SIG-M5 treated with dmso at 0.1 percent for 504 hours (cell line): ENCODE measurements at regions not wholly inside any gene's neighbourhood (a gene's known extent, or its start where the extent isn't known, plus 50 kb on each side); places are given as distances from the start of the nearest gene placed in this dataset.

Source experiments
- DNase-seq: peaks from one replicate; lab custom pipeline; 2025; ENCODE audit not compliant: unreplicated experiment; lab: John Stamatoyannopoulos, UW

DNA sequence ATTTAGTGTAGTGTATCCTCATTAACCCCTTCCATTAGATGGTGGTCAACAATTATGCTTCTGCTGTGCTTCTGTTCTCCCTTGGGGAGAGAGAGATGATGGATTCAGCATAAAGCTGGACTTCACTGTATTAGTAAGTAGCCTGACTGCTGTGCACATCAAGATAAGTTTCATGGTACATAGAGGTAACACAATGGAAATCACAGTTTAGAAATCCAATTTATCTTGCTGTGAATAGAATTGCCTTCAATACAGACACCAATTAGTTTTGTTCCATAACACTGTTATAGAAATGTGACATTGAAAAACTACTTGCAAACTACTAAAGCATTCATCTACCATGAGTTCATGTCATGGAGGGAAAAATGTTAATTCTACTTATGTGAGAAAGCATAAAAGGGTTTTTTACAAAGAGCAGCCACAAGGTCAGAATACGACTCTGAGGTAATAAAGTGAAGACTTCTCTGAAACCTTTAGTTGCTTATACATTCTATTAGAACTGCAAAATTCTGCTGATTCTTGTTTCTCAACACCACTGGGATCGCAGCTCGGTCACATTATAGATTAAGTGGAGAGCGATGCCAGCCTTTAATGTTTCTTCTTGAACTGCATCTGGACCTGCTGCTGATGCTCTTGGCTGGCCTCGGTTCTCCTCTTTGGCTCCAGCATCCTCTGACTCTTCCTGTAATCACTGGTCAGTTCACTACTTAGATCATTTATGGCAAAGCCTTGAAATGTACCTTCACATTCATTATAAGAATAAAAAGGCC lies 190.8 kb downstream of the ATP23 start:
- DNase-seq: no peak

DNA sequence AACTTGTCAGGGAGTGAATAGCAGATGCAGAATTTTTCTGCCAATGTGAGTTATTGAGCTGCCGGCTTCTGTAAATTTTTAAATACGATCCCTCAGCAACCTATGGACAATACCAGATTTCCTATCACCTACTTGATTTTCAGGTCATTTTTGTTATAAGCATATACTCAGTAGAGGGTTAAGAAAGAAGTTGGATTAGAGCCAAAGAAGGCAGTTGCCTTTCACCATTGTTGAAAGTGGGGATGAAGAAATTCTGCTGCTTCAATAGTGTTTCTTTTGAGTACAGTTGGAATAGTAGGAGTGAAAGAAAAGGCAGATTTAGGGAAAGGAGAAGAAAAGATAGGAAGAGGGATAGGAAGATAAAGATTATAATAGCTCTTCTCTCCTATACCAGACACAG lies 197.1 kb downstream of the ATP23 start:
- DNase-seq: no peak

DNA sequence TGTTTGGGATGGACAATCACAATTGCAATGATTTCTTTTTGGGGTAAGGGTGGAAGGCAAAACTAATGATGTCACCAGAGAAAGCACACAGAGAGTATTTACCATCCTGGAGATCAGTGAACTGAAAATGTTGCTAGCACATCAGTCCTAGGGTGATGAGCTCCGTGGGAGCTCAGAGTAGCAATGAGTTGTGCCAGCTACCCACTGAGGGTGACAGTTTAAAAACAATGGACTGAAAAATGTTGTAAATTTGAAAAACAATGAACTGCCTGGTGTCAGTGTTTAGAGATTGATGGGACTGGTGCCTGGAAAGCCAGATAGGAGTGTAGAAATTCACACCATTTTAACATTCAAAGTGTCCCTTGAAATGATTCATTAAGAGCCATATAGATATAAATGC lies 198.5 kb downstream of the ATP23 start:
- DNase-seq: no peak

DNA sequence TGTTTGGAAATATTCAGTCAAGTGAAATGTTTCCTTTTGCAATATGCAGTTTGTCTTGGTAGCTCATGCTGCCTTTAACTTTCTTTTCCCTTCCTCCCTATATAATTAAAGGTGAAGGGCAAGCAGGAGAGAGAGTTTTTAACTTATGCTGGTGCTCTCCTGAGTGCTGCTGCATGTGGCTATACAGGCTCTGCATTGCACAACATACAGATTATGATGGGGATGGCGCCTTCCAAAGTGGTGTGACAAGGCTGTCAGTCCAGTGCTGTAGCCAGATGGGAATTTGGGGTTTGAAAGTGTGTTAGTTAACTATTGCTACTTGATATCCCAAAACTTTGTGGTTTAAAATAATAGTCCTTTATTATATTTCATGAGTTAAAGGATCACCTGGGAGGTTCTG lies 199.0 kb downstream of the ATP23 start:
- no peak for DNase-seq

DNA sequence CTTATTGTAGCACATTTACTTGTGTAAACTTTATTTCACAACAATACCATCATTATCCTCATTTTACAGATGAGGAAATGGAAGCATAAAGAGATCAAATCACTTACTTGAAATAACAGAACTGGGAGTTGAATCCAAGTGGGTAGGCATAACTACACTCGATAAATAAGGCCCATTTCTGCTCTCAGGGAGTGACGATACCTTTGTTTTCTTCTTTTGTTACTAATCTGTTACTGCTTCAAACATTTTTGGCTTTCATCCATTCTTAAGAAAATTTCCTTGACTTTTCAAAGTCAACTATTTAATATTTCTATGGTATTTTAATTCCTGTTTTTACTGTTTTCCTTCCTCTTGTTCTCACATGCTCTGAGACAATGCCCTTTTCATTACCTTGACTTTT lies 201.6 kb downstream of the ATP23 start:
- DNase-seq: no peak

DNA sequence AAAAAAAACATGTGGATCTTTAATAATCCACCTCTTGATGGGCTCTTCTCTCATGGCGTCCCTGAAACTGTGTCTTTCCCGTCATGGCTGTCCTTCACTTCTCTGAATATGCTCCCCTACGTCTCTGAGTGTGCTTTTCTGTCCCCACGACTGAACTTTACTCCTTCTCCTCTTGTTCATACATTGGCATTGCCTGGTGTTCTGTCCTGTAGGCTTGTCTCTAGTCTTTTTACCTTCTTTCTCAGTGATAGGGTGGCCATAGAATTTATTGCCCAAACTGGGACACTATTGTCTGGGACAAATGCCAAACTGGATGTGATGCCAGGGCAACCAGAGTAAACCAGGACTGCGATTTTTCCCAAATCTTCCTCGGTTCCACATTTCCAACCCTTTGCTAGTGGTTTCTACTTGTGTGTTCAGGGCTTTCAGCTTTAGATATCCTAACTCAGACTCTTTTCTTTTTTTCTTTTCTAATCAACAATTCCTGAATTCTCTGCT lies 202.2 kb downstream of the ATP23 start:
- no peak for DNase-seq

DNA sequence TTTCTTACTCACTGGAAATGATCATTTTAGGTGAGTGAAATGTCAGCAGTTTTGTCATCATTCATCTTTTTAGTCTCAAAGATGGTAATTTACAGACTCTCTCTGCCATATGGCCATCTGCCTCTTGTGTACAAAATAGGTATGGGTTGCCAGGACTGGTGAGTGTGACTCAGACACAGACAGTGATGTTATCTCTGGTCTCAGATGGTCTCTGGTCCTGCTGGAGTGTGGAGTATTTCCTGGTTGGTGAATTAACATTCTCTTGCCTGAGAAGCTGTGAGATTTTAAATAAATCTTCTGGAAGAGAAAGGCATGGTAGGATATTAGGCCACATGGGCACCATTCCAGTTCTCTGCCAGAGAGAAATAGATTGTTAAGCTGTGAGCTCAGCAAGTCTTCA lies 207.0 kb downstream of the ATP23 start:
- peak; percentile 49 for DNase-seq

DNA sequence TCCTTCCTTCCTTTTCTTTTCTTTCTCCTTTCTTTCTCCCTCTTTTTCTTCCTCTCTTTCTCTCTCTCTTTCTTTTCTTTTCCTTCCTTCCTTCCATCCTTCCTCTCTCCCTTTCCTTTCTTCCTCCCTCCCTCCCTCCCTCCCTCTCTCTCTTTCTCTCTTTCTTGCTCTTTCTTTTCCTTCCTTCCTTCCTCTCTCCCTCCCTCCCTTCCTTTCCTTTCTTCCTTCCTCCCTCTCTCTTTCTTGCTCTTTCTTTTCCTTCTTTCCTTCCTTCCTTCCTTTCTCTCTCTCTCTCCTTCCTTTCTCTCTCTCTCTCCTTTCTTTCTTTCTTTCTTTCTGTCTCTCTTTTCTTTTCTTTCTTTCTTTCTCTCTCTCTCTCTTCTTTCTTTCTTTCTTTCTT lies 207.6 kb downstream of the ATP23 start:
- DNase-seq: no peak

DNA sequence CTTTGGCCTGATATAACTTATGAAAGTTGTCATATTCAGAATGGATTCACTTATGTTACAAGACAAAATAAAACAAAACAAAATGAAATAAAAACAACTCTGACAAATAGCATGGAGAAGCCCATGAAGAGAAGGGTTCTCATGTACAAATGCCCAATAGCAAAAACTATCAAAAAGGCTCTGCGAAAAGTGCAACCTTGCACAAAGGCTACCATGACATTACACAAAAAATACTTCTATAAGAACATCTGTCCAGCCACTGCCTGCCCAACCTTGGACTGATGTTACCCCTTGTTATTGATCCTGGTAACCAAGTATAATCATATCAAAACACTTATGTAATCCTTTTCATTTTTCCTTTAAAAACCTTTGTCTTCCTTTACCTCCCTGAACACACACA lies 213.0 kb downstream of the ATP23 start:
- no peak for DNase-seq

DNA sequence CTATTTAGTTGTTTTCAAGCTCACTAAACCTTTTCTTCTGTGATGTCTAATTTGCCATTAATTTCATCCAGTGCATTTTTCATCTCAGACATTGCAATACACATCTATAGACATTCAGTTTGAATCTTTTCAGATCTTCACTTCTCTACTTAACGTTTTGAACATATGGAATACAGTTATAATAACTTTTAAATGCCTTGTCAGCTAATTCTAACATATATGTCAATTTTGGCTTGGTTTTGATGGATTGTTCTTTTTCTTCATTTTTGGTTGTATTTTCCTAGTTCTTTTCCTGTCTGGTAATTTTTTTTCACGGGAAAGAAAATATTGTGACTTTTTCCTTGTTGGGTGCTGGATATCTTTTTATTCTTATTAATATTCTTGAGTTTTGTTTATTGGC lies 215.3 kb downstream of the ATP23 start:
- no peak for DNase-seq

DNA sequence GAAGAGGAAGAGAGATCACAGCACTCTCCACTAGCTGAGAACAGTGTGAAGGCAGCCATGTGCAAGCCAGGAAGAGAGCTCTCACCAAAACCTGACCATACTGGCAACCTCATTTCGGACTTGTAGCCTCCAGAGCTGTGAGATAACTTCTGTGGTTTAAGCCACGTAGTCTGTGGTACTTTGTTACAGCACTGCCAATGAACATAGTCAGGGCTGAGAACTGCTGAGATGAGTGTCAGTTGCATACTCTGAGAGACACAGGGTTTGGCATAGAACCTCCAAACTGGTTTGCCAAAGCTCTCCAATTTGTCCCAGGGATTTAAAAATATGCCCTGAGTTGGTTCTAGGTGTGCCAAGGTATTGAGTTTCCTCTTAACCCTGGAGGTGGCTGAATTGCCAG lies 218.6 kb downstream of the ATP23 start:
- DNase-seq: no peak

DNA sequence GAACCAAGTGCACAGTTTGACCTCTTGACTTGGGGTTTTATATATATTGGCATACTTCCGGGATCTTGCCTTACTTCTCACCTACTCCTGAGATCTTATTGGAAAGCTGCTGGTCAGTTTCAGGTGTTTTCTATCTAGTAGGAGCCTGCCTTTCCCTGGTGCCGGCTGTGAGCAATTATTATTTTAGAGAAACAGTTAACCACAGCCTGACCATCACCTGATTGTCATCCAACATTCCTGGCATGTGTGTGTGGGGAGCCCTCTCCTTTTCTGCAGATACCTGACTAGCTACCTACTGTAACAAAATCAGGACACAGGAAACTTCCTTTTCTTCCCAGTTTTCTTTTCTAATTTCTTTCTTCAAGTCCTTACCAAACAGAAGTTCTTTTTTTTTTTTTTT lies 220.4 kb downstream of the ATP23 start:
- no peak for DNase-seq

DNA sequence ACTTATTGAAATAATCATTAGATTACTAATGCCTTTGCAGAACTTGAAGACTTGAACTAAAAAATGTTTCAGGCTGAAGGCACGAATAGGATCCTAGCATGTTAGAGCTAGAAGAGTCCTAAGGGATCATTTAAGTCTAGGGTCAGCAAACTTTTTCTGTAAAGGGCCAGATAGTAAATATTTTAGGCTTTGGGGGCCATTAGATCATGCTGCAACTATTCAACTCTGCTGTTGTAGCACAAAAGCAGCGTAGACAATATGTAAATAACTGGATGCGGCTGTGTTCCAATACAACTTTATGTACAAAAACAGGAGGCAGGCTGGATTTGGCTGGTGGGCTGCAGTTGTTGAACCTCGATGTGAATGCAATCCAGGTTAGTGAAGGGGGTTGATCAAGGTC lies 221.7 kb downstream of the ATP23 start:
- no peak for DNase-seq

DNA sequence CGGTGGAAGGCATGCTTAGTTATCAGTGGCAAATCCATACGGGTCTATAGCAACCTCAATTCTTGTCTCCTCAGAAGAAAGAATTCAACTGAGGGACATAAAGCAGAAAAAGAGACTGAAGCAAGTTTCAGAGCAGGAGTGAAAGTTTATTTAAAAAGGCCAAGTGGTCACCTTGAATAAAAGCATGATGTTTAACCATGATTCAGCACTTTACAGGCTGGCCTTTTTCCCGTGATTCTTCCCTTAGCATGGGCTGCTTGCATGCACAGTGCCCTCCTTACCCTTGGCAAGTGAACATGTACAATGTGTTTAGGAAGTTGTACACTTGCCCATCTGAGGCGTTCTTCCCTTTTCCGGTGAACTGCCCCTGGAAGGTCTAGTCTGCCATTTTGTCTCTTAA lies 225.3 kb downstream of the ATP23 start:
- DNase-seq: no peak

DNA sequence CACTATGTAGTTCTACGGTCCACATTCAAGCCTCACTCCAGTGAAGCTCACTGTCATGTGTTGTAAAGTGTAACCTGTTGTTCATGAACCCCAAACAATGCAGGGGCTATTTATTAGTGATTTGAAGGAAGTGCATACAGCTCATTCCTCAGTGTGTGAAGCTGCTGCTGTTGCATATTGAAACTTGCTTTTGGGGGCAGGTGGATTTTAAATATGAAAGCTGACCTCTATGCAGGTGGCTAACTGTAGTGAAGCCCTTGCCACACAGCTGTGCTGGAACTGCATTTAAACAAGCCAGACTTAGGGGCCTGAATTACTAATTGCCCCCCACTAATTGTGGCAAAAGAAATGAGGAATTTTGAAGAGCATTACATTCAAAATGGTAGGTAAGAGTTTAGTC lies 226.3 kb downstream of the ATP23 start:
- DNase-seq: no peak

DNA sequence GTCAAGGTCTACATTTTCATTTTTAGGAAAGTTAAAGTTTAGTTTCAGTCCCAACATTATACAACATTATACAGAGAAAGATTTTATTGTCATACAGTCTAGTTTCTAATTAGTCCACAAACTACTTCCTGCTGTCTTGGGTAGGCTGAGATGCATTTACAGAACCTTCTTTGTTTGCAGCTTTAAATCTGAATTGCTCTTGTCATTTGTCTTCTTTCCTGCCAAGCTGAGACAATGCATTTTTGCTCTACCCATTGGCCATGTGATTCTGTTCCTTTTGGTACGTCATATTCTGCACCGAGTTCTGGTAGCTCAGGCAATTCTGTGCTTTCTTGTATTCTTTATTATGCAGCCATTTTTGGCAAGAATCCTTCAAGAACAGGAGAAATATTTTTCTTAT lies 228.5 kb downstream of the ATP23 start:
- DNase-seq: no peak

DNA sequence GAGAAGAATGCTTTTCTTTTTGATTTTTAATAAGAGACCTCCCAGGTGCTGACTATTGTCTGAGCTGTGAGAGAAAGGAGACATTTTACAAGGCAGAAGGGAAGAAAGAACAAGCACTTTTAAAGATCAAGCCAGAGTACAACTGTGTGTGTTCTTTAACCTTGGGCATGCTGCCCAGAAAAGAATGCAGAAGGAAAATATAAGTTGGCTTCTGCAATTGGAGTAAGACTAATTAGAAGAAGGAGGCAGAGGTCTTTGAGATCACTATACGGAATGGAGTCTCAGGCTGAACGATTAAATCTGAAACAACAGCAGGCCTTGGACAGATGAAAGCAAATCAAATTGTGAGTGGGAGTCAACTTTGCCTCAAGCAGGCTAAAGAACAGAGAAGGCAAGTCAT lies 230.5 kb downstream of the ATP23 start:
- DNase-seq: no peak

DNA sequence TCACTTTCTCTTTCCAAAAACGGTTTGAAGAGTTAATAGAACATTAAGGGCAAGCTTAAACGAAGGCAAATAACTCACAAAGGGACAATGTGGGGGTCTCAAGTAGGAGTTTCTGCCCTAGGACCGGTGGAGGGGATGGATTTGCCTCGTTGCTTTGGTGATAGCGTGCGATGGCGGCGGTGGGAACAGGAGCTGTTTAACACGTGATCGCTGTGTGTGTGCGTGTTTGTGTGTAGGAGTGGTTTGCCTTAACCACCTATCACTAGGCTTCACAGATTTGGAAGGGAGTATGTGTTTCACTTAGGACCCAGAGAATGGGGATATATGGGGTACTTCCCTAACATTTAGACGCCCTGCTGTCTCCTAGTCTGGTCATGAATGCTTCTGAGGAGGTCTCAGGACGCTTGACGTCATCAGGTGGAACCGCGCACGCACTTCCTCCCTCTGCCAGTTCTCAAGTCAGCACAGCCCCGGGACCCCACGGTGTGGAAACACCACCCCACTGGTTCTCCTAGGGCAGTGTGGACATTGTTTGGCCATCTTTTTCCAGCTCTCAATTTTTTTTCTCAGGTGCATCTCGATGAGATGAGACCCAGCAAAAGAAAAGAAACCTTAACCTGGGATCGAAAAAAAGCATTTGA lies 231.2 kb downstream of the ATP23 start:
- no peak for DNase-seq

DNA sequence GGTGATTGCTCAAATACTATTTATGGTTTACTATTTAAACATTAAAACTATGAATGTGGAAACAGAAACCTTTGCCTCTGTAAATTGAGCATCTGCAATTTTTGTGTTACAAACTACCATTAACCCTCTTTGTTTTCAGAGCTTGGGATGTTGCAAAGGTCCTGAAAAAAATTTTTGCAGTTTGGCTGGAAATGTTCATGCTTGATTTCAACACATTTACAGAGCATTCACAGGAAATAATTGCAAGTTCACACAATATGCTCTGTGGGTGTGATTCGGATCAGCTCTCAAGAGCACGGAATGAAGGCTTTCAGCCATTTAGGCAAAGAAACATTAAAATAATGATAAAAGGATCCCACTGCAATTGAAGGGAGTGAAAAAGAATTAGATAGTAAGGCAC lies 232.9 kb downstream of the ATP23 start:
- DNase-seq: no peak

DNA sequence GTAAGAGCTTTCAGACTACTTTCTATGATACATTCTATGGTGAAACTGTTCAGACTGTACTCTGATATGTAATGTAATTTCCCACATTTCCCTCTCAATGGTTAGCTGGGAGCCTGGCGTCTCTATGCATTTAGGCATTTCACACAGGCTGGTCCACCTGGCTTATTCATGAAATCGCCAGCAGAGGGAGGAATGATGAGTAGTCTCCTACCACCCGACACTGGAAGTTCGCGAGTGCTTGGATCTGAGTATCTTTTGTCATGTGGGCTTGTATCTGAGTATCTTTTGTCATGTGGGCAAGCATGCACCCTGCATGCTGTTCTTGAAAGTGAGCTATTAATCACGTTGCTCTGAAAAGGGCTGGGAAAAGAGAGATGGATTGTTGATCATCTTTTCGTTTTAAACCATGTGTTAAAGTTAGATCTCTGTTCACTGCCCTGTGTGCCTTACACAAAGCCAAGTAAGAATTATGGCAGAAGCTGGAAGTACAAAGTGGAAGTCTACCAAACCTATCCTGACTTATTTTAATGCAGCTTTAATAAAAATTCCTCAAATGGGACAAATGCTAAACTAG lies 235.0 kb downstream of the ATP23 start:
- peak; percentile 41 for DNase-seq

DNA sequence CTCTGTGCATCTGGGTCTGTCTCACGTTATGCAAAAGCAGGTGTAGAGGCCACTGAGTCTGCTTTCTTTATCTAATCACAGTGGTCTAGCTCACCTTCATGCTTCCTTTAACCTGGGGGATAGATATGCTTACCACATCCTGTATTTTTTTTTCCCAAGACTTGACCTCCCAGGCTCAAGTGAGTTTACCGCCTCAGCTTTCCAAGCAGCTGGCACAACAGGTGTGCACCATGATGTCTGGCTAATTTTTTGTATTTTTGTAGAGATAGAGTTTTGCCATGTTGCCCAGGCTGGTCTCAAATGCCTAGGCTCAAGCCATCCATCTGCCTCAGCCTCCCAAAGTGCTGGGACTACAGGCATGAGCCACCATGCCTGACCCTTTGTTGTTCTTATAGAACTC lies 236.0 kb downstream of the ATP23 start:
- no peak for DNase-seq

DNA sequence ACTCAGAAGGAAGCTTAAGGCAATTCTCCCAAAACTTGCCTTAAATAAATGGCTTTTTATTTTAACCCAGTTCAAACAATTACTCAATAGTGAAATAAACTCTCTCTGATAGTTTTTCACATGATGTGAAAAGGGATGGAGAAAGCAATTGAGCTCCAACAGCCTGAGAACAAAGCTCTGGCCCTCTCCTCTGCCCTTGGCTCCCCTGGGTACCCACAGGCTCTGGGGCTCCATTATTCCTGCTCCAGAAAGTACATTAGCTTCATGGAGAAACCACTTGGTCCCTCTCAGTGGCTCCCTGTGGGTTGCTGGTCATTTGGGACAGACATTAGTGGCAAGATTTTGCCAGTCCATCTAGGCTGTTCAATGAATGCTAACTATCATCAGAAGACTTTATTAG lies 242.8 kb downstream of the ATP23 start:
- no peak for DNase-seq
